ENCODE measurements at regions not wholly inside any gene's neighbourhood (a gene's known extent, or its start where the extent isn't known, plus 50 kb on each side); places are given as distances from the start of the nearest gene placed in this dataset.

- no peak for DNase-seq
These were observed 117.9 kb upstream of the OSR1 start for GRCh38 chr2:19476327-19476726.

- no peak for DNase-seq
These were observed 115.7 kb upstream of the OSR1 start for GRCh38 chr2:19474128-19474527.

GRCh38 chr2:19473350-19473749 is 114.9 kb upstream of the OSR1 start:
- DNase-seq: no peak

GRCh38 chr2:19472391-19472978 is 114.1 kb upstream of the OSR1 start:
- no peak for DNase-seq

- no peak for DNase-seq
These were observed 113.1 kb upstream of the OSR1 start for GRCh38 chr2:19471491-19471890.

- no peak for DNase-seq
These were observed 107.6 kb upstream of the OSR1 start for GRCh38 chr2:19465978-19466377.

- DNase-seq: no peak
These were observed 103.8 kb upstream of the OSR1 start for GRCh38 chr2:19462256-19462645.

- no peak for DNase-seq
These were observed 103.3 kb upstream of the OSR1 start for GRCh38 chr2:19461504-19462255.

- no peak for DNase-seq
These were observed 102.3 kb upstream of the OSR1 start for GRCh38 chr2:19460761-19461160.

- DNase-seq: no peak
These were observed 100.1 kb upstream of the OSR1 start for GRCh38 chr2:19458427-19459003.

GRCh38 chr2:19457809-19458208 is 99.4 kb upstream of the OSR1 start:
- no peak for DNase-seq

- DNase-seq: no peak
These were observed 98.4 kb upstream of the OSR1 start for GRCh38 chr2:19456705-19457309.

- no peak for DNase-seq
These were observed 95.7 kb upstream of the OSR1 start for GRCh38 chr2:19454125-19454524.

GRCh38 chr2:19442731-19443130 is 84.3 kb upstream of the OSR1 start:
- DNase-seq: no peak

- no peak for DNase-seq
These were observed 80.7 kb upstream of the OSR1 start for GRCh38 chr2:19439081-19439480.

GRCh38 chr2:19435815-19436214 is 77.4 kb upstream of the OSR1 start:
- DNase-seq: no peak

GRCh38 chr2:19434413-19434812 is 76.0 kb upstream of the OSR1 start:
- no peak for DNase-seq

GRCh38 chr2:19426941-19427340 is 68.5 kb upstream of the OSR1 start:
- DNase-seq: no peak

- no peak for DNase-seq
These were observed 67.7 kb upstream of the OSR1 start for GRCh38 chr2:19426144-19426543.

- DNase-seq: no peak
These were observed 67.0 kb upstream of the OSR1 start for GRCh38 chr2:19425419-19425818.

- no peak for DNase-seq
These were observed 60.9 kb upstream of the OSR1 start for GRCh38 chr2:19419211-19419880.

GRCh38 chr2:19416784-19417684 is 58.6 kb upstream of the OSR1 start:
- no peak for DNase-seq

All from activated CD8-positive, alpha-beta memory T cell treated with anti-CD3 and anti-CD28 coated beads, Interleukin-2, amount 50 U/mL, for 48 hours (primary cell).